DOHH2 (cell line): ENCODE measurements at regions not wholly inside any gene's neighbourhood (a gene's known extent, or its start where the extent isn't known, plus 50 kb on each side); places are given as distances from the start of the nearest gene placed in this dataset.

ENCODE experiments used
- H3F3A ChIP-seq: fragments of 200-600 bp; sonication (generic), shearing (Covaris generic); 2 replicates; pipeline ENCODE4 v1.6.0; 2016; ENCODE audit warnings: antibody characterized with exemption, mild to moderate bottlenecking; ENCODE audit not compliant: control insufficient read depth, insufficient read depth
- H3K27ac ChIP-seq: fragments of 200-600 bp; sonication (generic); 2 replicates; pipeline ENCODE4 v1.5.1; 2014; ENCODE audit warnings: low read depth, mild to moderate bottlenecking, low read length, moderate library complexity
- H3K27me3 ChIP-seq: fragments of 200-600 bp; sonication (generic); 2 replicates; pipeline ENCODE4 v1.6.1; 2014; ENCODE audit warnings: mild to moderate bottlenecking, low read length, mixed read lengths; ENCODE audit not compliant: control insufficient read depth
- H3K36me3 ChIP-seq: fragments of 200-600 bp; sonication (generic); 2 replicates; pipeline ENCODE4 v1.6.1; 2014; ENCODE audit warnings: mild to moderate bottlenecking, low read length, moderate library complexity, mixed read lengths; ENCODE audit not compliant: control insufficient read depth
- H3K4me1 ChIP-seq: fragments of 200-600 bp; sonication (generic); 2 replicates; pipeline ENCODE4 v1.6.1; 2014; ENCODE audit warnings: mild to moderate bottlenecking, low read length, mixed read lengths; ENCODE audit not compliant: control insufficient read depth
- H3K4me2 ChIP-seq: fragments of 200-600 bp; sonication (generic); 2 replicates; pipeline ENCODE4 v1.6.0; 2014; ENCODE audit warnings: mild to moderate bottlenecking, low read length, moderate library complexity
- H3K4me3 ChIP-seq: fragments of 200-600 bp; sonication (generic); 2 replicates; pipeline ENCODE4 v1.5.1; 2014; ENCODE audit warnings: mild to moderate bottlenecking, low read length, mixed read lengths
- H3K79me2 ChIP-seq: fragments of 200-600 bp; sonication (generic); 2 replicates; pipeline ENCODE4 v1.6.1; 2014; ENCODE audit warnings: mild to moderate bottlenecking, low read length, mixed read lengths; ENCODE audit not compliant: control insufficient read depth
- H3K9me2 ChIP-seq: fragments of 200-600 bp; sonication (generic); replicated peaks from 2 replicates; pipeline ENCODE4 v1.6.1; 2014; ENCODE audit warnings: mild to moderate bottlenecking, low read length, mixed read lengths; ENCODE audit not compliant: control insufficient read depth
- H3K9me3 ChIP-seq: fragments of 200-600 bp; sonication (generic); 2 replicates; pipeline ENCODE4 v1.6.1; 2014; ENCODE audit warnings: antibody characterized with exemption, low read length, mixed read lengths; ENCODE audit not compliant: control insufficient read depth, insufficient read depth
- H4K20me1 ChIP-seq: fragments of 200-600 bp; sonication (generic); 2 replicates; pipeline ENCODE4 v1.6.0; 2014; ENCODE audit warnings: low read depth, mild to moderate bottlenecking, antibody characterized with exemption, low read length, moderate library complexity; ENCODE audit not compliant: control insufficient read depth, insufficient read depth
- EZH2phosphoT487 ChIP-seq: fragments of 200-600 bp; sonication (generic); IDR thresholded peaks from 2 replicates; pipeline ENCODE4 v1.6.1; 2017; ENCODE audit warnings: borderline replicate concordance, mild to moderate bottlenecking, antibody characterized with exemption, low read length, moderate library complexity, mixed read lengths
- TF ChIP-seq, protein P1 (sequence below): fragments of 200-600 bp; sonication (generic); IDR thresholded peaks from one replicate; pipeline ENCODE4 v1.5.1; 2014; ENCODE audit warnings: antibody characterized with exemption, mild to moderate bottlenecking, low read depth, low read length; ENCODE audit not compliant: poor library complexity, severe bottlenecking

DNA sequence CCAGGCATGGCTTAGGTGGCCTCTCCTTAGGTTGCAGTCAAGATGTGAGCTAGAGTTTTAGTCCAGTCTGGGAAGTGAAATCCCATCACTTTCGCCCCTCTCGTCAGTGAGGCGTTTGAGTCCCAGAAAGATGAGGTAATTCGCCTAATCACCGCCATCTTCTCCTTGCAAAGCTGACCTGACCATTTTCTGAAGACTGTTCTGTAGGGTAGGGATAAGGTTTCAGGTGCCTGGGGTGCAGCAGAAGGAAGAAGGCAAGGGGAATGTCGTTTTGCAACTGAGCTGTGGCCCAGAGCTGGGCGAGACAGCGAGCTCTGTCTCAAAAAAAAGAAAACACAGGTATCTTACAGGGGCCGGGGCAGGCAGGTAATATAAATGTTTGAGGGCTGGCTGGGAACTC lies 61.7 kb upstream of the CECR2 start:
- Histone ChIP-seq H4K20me1 (no peaks in the 10 kb centered on the region), H3K27ac (no peak overlapping the region), H3K36me3 (no peaks in the 10 kb centered on the region), H3K4me2 (no peak overlapping the region), H3K9me2 (no peaks in the 10 kb centered on the region), H3K4me1 (peaks cover 5% of the 10 kb centered on the region), H3F3A (no peaks in the 10 kb centered on the region), H3K4me3 (no peak overlapping the region), H3K9me3 (no peaks in the 10 kb centered on the region), H3K27me3 (no peaks in the 10 kb centered on the region), H3K79me2 (no peaks in the 10 kb centered on the region)
- TF ChIP-seq, protein P1, sequence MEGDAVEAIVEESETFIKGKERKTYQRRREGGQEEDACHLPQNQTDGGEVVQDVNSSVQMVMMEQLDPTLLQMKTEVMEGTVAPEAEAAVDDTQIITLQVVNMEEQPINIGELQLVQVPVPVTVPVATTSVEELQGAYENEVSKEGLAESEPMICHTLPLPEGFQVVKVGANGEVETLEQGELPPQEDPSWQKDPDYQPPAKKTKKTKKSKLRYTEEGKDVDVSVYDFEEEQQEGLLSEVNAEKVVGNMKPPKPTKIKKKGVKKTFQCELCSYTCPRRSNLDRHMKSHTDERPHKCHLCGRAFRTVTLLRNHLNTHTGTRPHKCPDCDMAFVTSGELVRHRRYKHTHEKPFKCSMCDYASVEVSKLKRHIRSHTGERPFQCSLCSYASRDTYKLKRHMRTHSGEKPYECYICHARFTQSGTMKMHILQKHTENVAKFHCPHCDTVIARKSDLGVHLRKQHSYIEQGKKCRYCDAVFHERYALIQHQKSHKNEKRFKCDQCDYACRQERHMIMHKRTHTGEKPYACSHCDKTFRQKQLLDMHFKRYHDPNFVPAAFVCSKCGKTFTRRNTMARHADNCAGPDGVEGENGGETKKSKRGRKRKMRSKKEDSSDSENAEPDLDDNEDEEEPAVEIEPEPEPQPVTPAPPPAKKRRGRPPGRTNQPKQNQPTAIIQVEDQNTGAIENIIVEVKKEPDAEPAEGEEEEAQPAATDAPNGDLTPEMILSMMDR, result no peak
- TF ChIP-seq EZH2phosphoT487, result no peak

DNA sequence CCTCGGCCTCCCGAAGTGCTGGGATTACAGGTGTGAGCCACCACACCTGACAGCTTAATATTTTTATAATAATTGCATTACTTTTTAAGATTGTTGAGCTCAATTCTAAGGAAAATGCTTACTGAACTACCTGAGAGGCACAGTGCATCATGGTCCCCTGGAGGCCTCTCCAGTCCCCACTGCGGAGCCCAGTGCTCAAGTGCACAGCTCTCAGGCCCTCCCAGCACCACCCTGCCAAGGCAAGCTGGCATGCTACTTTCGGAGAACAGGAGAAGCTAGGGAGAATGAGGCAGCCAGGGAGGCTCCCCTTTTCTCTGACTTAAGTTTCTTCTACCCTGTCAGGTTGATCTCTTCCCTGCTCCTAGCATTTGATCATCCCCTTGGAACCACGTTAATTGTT lies 64.2 kb upstream of the CECR2 start:
- Histone ChIP-seq H3K4me2 (no peak overlapping the region), H3K27me3 (no peaks in the 10 kb centered on the region), H3K9me2 (no peaks in the 10 kb centered on the region), H3K4me3 (no peak overlapping the region), H3F3A (no peaks in the 10 kb centered on the region), H3K79me2 (no peaks in the 10 kb centered on the region), H3K36me3 (no peaks in the 10 kb centered on the region), H4K20me1 (no peaks in the 10 kb centered on the region), H3K9me3 (no peaks in the 10 kb centered on the region), H3K4me1 (peaks cover 5% of the 10 kb centered on the region), H3K27ac (no peak overlapping the region)
- TF ChIP-seq EZH2phosphoT487, result no peak
- TF ChIP-seq, protein P1, result no peak

- no peaks in the 10 kb centered on the region for H3K9me2 ChIP-seq
- peaks cover 5% of the 10 kb centered on the region for H3K4me1 ChIP-seq
- H3K4me3 ChIP-seq, result no peak overlapping the region
- H3K4me2 ChIP-seq, result no peak overlapping the region
- no peak overlapping the region for H3K27ac ChIP-seq
- no peak for TF ChIP-seq EZH2phosphoT487
- TF ChIP-seq, protein P1, result no peak
- H3K36me3 ChIP-seq, result no peaks in the 10 kb centered on the region
- no peaks in the 10 kb centered on the region for H3K9me3 ChIP-seq
- no peaks in the 10 kb centered on the region for H3K27me3 ChIP-seq
- H4K20me1 ChIP-seq, result no peaks in the 10 kb centered on the region
- no peaks in the 10 kb centered on the region for H3K79me2 ChIP-seq
- H3F3A ChIP-seq, result no peaks in the 10 kb centered on the region
These were observed 65.2 kb upstream of the CECR2 start for GRCh38 chr22:17303840-17304779.
